ENCODE measurements at regions not wholly inside any gene's neighbourhood (a gene's known extent, or its start where the extent isn't known, plus 50 kb on each side); places are given as distances from the start of the nearest gene placed in this dataset.

- Histone ChIP-seq H3K27ac (ENCODE audit: insufficient read depth, low read length) (no peak overlapping the region), H3K9me3 (ENCODE audit: control insufficient read depth, insufficient read depth, low read length) (no peaks in the 10 kb centered on the region), H3K14ac (replicated peaks; ENCODE audit: low read depth, low read length) (no peak overlapping the region), H4K5ac (ENCODE audit: low read depth, low read length) (no peak overlapping the region), H3K18ac (ENCODE audit: low read depth, low read length) (no peak overlapping the region), H2BK20ac (ENCODE audit: low read depth, low read length) (no peak overlapping the region), H2AK5ac (ENCODE audit: low read depth, low read length) (no peak overlapping the region), H4K8ac (ENCODE audit: low read depth in 2 of 2, low read length in 2 of 2) (no peak overlapping the region), H3K9me1 (ENCODE audit: insufficient read depth, low read length) (no peaks in the 10 kb centered on the region), H3K4me3 (ENCODE audit: insufficient read depth, low read depth, low read length) (no peak overlapping the region), H2BK120ac (ENCODE audit: low read depth, low read length) (no peak overlapping the region), H2AK9ac (replicated peaks; ENCODE audit: low read depth, low read length, poor library complexity) (no peak overlapping the region), H2AFZ (replicated peaks; ENCODE audit: low read length, poor library complexity) (no peak overlapping the region), H3K56ac (ENCODE audit: extremely low read depth, insufficient read depth, low read length) (no peak overlapping the region), H3K79me1 (ENCODE audit: low read depth in 1 of 2, low read length in 2 of 2) (no peaks in the 10 kb centered on the region), H3K4me1 (ENCODE audit: control insufficient read depth, insufficient read depth, low read length) (no peaks in the 10 kb centered on the region), H2BK5ac (ENCODE audit: low read depth, low read length, poor library complexity, severe bottlenecking) (no peak overlapping the region), H3K36me3 (ENCODE audit: control insufficient read depth, insufficient read depth, low read length) (no peaks in the 10 kb centered on the region), H3K27me3 (ENCODE audit: control insufficient read depth, insufficient read depth, low read length) (peaks cover 19% of the 10 kb centered on the region), H3K23ac (ENCODE audit: low read depth, low read length) (no peak overlapping the region), H3K9ac (ENCODE audit: low read depth, low read length) (no peak overlapping the region), H3K4me2 (ENCODE audit: low read depth, low read length) (no peak overlapping the region), H2BK15ac (ENCODE audit: low read depth, low read length) (no peak overlapping the region), H4K91ac (ENCODE audit: insufficient read depth, low read depth, low read length) (no peak overlapping the region), H3K4ac (ENCODE audit: low read depth, low read length) (no peak overlapping the region), H4K20me1 (ENCODE audit: insufficient read depth, low read length) (no peaks in the 10 kb centered on the region)
- TF ChIP-seq SMC3 (IDR thresholded peaks at IDR 0.05; ENCODE audit: low read depth, low read length) (no peak), FOS (IDR thresholded peaks at IDR 0.05; ENCODE audit: low read depth, low read length) (no peak), RCOR1 (IDR thresholded peaks at IDR 0.05; ENCODE audit: insufficient replicate concordance, low read length) (no peak), RAD21 (IDR thresholded peaks at IDR 0.05; ENCODE audit: low read length) (no peak), BHLHE40 (IDR thresholded peaks at IDR 0.05; ENCODE audit: low read depth, low read length) (no peak), CEBPB (IDR thresholded peaks at IDR 0.05; ENCODE audit: low read depth, low read length) (no peak), ELK1 (IDR thresholded peaks at IDR 0.05; ENCODE audit: borderline replicate concordance, low read depth, low read length) (no peak), MAFK (IDR thresholded peaks at IDR 0.05; ENCODE audit: low read depth, low read length) (no peak), RFX5 (IDR thresholded peaks at IDR 0.05; ENCODE audit: low read depth, low read length) (no peak), MXI1 (IDR thresholded peaks at IDR 0.05; ENCODE audit: borderline replicate concordance, low read depth, low read length) (no peak), CHD1 (IDR thresholded peaks at IDR 0.05; ENCODE audit: low read depth, low read length) (no peak), NFE2L2 (IDR thresholded peaks at IDR 0.05; ENCODE audit: low read depth, low read length) (no peak), POLR2A (IDR thresholded peaks at IDR 0.05; ENCODE audit: low read depth, low read length) (no peak), MAZ (IDR thresholded peaks at IDR 0.05; ENCODE audit: borderline replicate concordance, low read depth, low read length) (no peak), USF2 (IDR thresholded peaks at IDR 0.05; ENCODE audit: low read depth, low read length) (no peak)
- TF ChIP-seq, protein P1, sequence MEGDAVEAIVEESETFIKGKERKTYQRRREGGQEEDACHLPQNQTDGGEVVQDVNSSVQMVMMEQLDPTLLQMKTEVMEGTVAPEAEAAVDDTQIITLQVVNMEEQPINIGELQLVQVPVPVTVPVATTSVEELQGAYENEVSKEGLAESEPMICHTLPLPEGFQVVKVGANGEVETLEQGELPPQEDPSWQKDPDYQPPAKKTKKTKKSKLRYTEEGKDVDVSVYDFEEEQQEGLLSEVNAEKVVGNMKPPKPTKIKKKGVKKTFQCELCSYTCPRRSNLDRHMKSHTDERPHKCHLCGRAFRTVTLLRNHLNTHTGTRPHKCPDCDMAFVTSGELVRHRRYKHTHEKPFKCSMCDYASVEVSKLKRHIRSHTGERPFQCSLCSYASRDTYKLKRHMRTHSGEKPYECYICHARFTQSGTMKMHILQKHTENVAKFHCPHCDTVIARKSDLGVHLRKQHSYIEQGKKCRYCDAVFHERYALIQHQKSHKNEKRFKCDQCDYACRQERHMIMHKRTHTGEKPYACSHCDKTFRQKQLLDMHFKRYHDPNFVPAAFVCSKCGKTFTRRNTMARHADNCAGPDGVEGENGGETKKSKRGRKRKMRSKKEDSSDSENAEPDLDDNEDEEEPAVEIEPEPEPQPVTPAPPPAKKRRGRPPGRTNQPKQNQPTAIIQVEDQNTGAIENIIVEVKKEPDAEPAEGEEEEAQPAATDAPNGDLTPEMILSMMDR (conservative IDR thresholded peaks at IDR 0.05; ENCODE audit: low read depth, low read length) = no peak
- intact Hi-C loops (cut with micrococcal nuclease) (loop anchor here (5.0 kb wide), 1 partner anchor 424 kb away; no protein-coding TSS in a partner anchor), in situ Hi-C loops (cut with MboI; ENCODE audit: low sequenced_read_pairs) (no loop called here), dilution Hi-C loops (cut with HindIII; ENCODE audit: low sequenced_read_pairs, unreplicated experiment) (no loop called here)
- POLR2A ChIA-PET (ENCODE audit: unreplicated experiment) = no interaction called here
- no peak for DNase-seq
- no peak for ATAC-seq (ENCODE audit: low read depth)
- WGBS, 2 experiments (ENCODE audit: extremely low coverage in 2 of 2, insufficient read length in 1 of 2) = 100% methylated on average over 1 of the region's 6 CpGs; no CpG with 5 or more reads in 1 of the 2 experiments
- no TSS peak for BruUV-seq (replicated peaks)
- CTCF ChIA-PET = no interaction called here
These were observed 189.7 kb downstream of the SHQ1 start for GRCh38 chr3:72658466-72659100.

Measured in IMR-90 (cell line).